ENCODE measurements at regions not wholly inside any gene's neighbourhood (a gene's known extent, or its start where the extent isn't known, plus 50 kb on each side); places are given as distances from the start of the nearest gene placed in this dataset.

DNA sequence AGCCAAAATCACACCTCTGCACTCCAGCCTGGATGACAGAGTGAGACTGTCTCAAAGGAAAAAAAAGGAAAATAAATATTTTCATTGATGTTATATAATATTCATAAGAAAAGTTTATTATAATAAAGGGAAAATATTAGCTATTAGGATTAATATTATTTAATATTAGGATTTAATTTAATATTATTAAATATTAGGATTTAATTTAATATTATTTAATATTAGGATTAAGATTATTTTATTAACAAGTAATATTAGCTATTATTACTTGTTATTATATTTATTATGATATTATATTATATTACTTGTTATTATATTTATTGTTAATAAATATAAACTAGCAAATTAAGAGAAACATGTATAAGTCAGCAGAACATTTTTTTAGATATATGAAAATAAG lies 518.1 kb downstream of the FSCB start:
- DNase-seq: no peak

DNA sequence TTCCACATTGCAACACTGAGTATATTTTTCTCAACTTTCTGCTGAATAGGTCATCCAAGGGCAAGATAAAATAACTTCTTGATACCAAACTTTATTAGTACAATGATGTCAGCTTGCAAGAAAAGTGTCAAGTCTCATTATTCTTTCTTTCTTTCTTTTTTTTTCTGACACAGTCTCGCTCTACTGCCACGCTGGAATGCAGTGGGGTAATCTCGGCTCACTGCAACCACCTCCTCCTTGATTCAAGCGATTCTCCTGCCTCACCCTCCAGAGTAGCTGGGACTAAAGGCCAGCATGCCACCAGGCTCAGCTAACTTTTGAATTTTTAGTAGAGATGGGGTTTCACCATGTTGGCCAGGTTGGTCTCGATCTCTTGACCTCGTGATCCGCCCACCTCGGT lies 523.4 kb downstream of the FSCB start:
- no peak for DNase-seq

DNA sequence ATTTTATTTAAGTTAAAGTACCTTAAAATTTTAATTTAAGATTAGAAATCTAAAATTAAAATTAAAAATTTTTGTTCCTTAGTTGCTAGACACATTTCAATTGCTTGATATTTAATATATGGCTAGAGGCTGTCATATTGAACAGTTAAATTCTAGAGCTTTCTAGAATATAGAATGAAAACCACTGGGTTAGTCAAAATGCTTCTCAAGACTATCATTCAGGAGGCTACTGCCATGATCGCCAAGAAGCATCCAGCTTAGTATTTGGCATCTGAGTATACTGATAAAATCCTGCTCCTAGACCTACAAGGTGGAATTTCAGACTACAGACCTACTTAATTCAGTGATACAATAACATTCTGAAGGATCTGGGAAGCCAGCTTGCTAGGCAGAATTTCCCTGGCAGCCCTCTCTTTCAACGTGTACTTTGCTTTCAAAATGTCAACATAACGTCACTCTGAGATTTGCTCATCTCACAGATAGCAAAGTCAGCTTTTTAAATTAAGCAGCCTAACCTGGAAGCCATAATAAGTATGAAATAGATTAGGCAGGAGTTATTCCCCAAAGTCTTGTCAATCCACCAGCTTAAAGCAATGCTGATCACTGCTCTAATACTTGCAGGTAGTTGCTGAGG lies 525.8 kb downstream of the FSCB start:
- no peak for DNase-seq

DNA sequence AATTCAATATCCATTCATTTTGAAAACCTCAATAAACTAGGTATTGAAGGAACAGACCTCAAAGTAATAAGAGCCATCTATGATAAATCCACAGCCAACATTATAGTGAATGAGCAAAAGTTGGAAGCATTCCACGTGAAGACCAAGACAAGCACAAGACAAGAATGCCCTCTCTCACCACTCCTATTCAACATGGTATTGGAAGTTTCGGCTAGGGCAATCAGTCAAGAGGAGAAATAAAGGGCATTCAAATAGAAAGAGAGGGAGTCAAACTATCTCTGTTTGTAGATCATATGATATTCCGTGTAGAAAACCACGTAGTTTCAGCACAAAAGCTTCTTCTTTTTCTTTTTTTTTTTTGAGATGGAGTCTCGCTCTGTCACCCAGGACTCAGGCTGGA lies 550.3 kb downstream of the FSCB start:
- no peak for DNase-seq

DNA sequence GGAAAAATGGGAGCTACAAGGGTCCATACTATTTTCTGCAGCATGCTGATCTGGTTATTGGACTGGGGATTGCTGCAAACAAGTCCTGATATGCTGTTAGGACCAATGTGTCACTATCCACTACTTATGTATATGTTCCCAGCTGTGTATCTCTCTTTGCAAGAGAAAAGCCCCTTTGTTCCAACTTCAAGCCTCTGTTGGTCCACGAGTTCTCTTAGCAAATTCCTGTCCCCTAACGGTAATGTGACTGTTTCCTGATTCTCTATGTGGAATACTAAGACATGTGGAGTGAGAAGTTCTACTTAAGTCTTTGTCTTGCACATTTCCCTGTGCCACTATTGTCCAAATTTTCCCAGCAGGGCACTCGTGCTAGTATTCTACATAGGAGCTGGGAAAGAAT lies 557.7 kb downstream of the FSCB start:
- no peak for DNase-seq

DNA sequence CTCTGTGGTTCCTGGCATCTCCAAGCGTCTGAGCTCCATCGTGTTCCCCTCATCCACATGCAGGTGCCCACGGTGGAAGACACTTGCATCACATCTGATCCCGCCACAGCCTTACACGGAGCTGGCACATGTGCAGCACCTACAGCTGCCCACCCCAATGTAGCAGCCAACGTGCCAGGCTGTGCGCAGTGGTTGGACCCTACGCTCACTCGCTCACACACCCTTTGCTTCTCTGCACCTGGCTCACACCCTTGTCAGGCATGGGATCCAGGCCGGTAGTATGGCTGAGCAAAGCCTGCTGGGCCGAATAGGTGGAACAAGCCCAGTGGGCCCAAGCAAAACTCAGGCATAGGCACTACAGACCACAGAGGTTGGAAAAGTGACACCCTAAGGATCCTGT lies 567.2 kb downstream of the FSCB start:
- DNase-seq: no peak

DNA sequence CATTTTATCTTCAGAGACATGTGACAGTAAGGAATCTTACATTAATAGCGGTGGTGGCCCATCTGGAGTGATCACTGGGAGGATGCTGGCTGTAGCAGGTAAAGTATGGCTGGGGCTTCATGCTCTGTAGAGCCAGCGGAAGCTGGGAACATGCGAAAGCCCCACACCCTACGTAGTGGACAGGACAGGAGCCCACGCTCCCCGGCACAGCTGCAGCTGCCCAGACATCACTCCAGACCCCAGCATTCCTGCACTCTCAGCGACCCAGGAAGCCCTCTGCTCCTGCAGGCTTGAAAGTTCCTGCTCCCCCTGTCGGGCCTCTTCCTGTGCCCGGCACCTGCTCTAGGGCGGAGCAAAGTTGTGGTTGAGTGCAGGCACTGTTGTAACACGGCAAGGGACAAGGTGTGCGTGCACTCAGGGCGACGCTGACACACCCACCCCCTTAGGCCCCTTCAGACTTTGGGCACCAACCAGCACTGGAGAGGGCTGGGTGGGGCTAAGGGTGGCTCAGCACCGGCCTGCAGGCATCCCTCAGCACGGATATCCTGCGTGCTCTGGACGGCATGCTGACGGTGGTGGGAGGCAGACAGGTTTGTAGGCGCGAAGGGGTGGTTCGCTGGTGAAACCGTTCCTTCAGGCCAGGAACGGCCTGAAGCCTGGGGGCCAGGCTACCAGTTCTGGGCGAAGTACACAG lies 568.3 kb downstream of the FSCB start:
- DNase-seq: no peak

DNA sequence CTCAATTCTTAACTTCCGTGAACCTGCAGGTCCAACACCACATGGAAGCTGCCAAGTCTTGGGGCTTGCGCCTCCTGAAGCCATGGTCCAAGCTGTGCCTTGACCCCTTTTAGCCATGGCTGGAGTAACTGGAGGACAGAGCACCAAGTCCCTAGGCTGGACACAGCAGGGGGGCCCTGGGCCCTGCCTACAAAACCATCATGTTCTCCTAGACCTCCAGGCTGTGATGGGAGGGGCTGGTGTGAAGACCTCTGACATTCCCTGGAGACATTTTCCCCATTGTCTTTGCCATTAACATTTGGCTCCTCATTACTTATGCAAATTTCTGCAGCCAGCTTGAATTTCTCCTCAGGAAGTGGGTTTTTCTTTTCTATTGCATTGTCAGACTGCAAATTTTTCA lies 570.1 kb downstream of the FSCB start:
- DNase-seq: no peak

DNA sequence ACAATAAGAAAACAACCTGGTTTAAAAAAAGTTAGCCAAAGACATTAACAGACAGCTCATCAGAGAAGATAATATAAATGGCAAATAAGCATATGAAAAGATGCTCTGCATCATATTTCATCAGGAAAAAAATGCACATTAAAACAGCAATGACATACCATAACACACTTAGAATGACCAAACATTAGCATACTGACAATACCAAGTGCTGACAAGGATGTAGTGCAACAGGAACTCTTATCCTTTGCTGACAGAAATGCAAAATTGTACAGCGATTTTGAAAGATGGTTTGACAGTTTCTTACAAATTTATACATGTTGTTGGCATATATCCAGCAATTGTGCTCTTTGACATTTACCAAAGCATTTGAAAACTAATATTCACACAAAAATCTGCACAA lies 573.0 kb downstream of the FSCB start:
- no peak for DNase-seq

DNA sequence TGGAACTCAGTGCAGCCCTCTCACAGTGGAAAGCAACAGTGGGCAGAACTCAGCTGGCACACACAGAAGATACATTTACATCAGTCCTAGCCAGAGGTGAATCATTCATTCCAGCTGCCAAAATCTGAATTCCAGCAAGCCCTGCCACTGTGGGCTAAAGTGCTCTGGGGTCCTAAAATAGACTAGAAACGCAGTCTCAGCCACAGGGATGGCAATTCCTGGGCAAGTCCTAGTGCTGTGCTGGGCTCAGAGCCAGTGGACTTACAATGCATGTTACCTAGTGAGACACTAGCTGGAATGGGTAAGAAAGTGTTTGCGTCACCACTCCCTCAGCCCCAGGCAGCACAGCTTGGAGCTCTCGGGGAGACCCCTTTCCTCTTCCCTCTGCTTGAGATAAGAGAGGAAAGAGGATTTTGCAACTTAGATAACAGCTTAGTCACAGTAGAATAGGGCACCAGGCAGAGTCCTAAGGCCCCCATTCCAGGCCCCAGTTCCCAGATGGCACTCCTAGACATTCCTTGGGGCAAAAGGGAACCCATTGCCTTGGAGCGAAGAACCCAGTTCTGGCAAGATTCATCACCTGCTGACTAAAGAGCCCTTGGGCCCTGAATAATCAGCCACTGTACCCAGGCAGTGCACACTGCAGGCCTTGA lies 592.9 kb downstream of the FSCB start:
- DNase-seq: no peak

DNA sequence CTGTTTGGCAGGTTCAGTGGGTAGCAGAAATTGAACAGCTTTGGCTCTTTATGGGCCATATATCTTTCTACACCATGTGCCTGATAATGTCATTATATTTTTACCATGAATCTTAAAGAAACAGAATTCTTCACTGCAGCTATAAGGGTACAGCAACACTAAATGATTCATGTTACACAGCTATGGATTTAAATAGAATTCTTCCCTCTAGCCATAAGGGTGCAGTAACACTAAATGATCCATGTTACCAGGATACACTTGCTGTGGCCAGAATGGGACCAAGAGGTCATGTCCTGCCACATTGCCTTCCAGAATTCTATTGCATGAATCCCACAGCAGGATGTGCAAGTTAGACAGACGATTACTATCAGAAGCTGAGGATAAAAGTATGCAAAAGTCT lies 603.9 kb downstream of the FSCB start:
- DNase-seq: no peak

DNA sequence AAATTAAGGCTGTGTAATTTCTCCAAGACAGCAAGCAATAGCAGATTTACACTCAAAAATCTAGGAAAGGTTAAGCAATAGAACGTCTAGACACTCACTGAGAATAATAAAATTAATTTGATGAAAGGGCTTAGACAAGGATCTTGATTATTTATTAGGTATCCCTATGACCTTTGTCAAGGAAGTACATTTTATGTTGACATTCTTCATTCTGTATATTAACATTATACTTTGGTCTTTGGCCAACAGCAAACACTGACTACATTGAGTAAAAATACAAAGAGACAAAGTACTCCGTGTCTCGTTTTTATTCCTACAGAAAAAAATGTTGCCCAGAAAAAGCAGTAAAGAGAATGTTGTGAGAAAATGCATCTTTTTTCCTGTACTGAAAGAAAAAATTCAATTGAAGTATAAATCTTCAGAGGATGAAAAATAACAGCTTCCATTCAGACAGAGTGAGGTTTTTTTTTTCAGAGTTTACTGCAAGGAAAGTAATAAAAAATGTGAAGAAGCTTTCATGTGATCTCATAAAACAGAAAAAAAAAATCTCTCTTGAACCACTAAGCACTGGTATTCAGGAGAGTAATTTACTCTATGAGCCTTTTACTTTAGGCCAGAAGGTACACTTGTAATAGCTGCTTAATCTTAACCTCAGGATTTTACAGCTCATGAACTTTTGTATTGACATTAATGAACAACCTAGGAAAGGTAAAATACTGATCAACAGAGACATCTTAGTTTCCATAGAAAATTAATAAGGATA lies 605.0 kb downstream of the FSCB start:
- DNase-seq: no peak

DNA sequence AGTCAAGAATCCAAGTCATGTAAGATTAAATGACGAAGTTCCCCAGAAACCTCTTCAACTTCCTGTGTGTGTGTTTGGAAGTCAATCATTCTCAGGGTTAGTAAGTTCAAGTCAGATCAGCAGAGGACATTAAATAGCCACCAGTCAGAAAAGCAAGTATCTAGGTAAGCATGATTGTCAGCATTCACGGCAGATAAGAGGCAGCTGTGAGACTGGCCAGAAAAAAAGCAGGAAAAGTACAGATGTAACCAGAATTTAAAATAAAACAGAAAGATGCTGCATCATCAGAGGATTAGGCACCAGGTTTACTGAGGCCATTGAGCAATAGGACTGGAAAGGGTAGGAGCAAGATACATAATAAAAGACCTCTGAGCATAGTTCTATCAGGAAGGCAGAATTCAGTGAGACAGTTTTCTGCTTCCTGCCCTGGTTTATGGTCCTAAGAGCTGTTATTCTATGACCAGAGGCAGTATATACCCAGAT lies 606.9 kb downstream of the FSCB start:
- DNase-seq: no peak

DNA sequence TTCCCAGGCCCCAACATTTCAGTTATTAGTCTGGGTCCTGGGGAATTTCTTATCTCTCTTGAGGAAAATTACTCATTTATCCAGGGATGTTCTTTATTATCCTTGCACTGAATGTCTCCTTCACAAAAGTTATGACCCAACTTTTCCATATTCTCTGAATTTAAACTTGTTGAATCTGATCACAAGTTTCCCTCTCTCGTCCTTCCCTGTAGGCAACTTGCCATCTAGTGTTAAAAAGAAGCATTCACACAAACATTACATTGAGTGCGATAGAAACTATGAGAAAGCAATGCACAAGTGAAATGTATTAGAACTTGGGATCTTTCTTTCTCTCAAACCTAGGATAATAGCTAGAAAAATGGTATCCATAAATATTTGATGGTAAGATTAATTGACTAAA lies 608.4 kb downstream of the FSCB start:
- no peak for DNase-seq

DNA sequence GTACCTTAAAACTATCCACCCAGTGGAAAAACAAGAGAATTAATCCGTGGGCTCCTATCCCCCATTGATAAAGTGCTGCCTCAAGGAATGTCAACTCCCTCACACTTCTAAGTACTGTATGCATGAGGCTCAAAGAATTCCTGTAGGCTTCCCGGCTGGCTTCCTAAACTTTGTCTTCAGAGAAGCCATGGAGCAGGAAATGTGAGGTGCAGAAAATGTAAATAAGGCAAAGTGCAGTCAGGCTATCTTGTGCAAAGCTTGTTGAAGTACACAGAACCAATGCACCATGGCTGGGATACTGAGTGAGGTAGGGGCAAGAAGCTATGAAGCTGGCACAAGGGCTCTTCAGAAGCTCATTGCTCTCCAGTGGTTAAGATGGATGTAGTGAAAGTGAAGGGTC lies 611.0 kb downstream of the FSCB start:
- DNase-seq: no peak

DNA sequence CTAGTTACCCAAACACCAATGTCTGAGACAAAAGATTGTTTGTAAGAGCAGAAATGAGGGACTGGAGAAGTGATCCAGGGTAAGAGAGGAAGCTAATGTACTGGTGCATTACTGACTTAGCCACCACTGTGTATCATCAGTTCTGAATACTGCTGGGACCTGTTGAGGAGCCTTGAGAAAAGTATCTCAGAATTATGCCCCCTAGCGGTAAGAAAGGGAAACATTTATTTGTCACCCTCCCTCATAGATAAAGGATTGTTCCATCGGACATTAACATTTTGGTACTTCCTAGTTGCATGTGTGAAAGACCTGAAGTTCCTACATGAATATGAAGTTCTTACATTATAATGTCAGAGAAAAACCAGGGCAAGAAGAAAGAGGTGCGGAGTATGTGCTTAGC lies 612.5 kb downstream of the FSCB start:
- DNase-seq: no peak

DNA sequence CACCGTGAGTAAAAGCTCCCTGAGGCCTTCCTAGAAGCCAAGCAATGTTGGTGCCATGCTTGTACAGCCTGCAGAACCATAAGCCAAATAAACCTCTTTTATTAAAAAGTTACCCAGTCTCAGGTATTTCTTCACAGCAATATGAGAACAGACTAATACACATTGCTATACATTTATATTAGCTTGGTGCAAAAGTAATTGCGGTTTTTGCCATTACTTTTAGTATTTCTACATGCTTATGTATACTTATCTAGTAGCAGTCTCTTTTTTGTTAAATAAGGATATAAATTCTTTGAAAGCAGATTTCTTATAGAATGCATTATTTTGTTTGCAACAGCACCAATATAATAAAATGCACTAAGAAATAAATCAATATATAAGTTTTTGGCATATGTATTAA lies 619.6 kb downstream of the FSCB start:
- DNase-seq: no peak

DNA sequence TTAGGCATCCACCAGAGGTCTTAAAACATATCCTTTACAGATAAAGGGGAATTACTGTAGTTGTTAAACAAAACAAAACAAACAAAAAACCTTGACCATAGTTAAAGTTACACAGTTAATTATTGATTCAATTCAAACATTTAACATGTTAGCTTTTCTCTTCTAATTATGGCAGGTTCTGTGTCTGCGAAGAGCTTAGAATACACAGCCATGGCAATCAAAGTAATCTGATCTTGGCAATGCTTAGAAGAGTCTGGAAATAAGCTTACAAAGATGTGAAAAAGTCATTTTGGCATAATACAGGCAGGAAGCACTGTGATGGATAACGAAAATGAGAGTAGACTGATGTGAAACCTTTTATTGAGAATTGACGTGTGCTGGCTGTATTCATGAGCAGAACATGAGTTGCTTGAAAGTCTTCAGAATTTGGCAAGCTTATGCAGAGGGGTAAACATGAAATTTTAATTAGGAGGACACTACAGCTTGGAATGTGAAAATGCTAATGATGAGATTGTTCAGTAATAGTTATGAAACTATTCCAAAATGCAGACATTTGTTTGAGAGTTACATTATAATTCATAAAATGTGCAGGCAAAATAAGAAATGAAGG lies 629.6 kb downstream of the FSCB start:
- no peak for DNase-seq

DNA sequence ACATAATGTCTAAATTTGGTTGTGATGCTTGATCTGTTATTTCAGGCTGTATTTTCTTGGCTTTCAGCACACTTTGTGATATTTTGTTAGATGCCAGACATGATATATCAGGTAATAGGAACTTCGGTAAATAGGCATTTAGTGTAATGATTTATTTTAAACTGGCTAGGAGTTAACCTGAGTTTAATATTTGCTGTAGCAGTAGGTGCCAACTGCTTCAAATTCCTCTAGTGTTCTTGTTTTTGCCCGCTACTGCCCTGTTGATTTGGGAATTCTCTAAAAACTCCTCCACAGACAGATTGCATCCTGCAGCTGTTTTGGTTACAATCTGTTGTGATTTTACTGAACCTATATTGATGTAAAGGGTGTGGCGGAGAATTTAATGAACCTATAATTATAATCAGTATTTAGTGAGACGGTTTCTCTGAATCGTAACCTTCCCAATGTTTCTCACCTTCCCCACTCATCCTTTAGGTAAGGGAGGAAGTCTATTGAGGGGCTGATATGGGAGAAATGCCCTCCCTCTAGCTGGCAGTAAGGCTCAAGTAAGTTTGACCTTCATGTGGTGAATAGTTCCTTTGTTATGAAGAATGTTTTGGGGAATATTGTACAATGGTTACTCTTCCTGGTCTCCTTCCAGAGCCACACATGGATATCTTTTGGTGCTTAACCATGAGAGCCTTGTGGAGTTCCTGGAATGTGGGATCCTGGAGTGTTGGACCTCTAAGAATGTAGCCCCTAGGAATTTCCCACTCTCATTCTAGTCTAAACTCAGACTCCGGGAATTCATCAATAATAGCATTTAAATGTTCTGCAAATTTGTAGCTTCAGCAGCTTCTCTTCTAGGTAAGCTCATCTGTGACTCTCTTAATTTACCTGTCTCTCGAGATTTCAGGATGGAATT lies 634.1 kb downstream of the FSCB start:
- no peak for DNase-seq

DNA sequence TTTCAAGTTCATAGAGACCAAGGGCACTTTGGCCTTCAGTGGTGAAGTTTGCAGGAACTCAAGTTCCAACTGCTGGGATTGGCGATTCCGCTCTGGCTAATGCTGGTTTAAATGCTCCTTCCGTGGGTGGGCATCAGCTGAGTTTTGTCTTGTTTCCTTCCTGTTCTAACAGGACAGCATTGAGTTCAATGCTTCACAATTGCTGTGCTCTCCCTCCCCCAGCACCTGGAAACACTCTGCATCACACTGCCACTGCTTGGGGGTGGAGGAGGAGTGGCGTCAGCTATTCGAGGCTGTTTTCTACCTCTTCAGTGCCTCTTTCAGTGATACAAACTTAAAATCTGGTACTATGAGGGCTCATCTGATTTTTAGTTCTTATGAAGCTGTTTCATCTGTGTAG lies 634.9 kb downstream of the FSCB start:
- DNase-seq: no peak

DNA sequence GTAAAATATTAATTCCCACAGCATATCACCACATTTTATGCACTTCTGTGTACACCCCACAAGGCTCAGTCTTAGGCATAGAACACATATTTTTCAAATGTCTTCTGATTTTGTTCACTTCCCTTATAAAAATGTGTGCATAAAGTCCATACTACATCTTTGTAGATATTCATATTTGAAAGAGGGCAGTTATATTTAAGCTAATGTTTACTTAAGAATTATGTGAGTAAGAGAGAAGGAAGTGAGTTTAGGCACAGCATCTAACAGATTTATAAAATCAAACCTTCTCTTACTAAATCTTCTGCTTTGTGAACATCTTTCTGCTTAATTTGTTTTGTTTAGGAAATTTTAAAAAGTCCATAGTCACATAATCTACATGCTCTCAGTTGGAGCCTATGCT lies 648.1 kb downstream of the FSCB start:
- no peak for DNase-seq

DNA sequence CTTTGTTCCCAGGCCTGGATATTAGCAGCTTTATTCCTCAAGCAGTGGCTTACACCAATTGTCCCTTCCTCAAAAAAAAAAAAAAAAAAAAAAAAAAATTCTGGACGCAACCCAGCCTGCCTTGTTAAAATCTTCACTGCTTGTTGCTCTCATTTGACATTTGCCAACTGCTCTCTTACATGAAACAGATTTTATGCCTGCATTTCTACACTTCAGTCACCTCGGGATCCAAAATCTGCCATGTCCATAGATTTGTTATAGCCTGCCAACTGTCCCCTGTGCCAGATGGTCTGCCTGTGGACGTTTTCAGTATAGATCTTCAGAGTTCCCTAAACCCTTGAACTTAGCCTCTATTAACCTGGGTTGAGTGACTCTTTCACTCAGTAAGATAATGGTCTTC lies 651.5 kb downstream of the FSCB start:
- no peak for DNase-seq

Measured in occipital lobe (tissue), 1 donor.